Endothelial cell of umbilical vein (primary cell): ENCODE measurements at regions not wholly inside any gene's neighbourhood (a gene's known extent, or its start where the extent isn't known, plus 50 kb on each side); places are given as distances from the start of the nearest gene placed in this dataset.

Experiments used
- BruUV-seq: library from RNA; stranded (reverse); fragments of 400-500 nt; replicated peaks from 2 replicates; lab custom pipeline; 2021; lab: Mats Ljungman, UMichigan
- CTCF ChIA-PET: fragments of 300-600, 350-600 bp; sonication (Branson Sonifier 250); formaldehyde crosslinking; loops from one replicate; lab custom pipeline; 2021; ENCODE audit warnings: antibody characterized with exemption, inconsistent platforms; lab: Charles Lee
- POLR2A ChIA-PET: fragments of 300-600, 350-600 bp; sonication (Branson Sonifier 250); formaldehyde crosslinking; loops from one replicate; lab custom pipeline; 2021; ENCODE audit warnings: antibody characterized with exemption, inconsistent platforms; lab: Charles Lee
- DNase-seq: peaks from one replicate; pipeline ENCODE4 v3.0.0-alpha.2; 2011; ENCODE audit warnings: low read depth, low spot score
- FAIRE-seq: peaks from 2 replicates; lab custom pipeline; 2011; peaks lifted over from hg19 to GRCh38; lab: Jason Lieb, UNC
- H2AFZ ChIP-seq: 2 replicates; pipeline ENCODE4 v1.6.0; 2012; ENCODE audit warnings: low read depth, low read length, control low read depth, inconsistent platforms
- H3K27ac ChIP-seq: 2 replicates; pipeline ENCODE4 v1.5.1; 2011; ENCODE audit warnings: low read depth, mild to moderate bottlenecking, control low read depth, low read length, moderate library complexity; ENCODE audit not compliant: insufficient read depth
- H3K27me3 ChIP-seq, 2 experiments: 2 replicates each; pipeline versions ENCODE4 v1.6.0 to v1.6.1; 2011; ENCODE audit warnings: low read length in 2 of 2, mixed read lengths in 1 of 2; ENCODE audit not compliant: control insufficient read depth in 2 of 2, insufficient read depth in 2 of 2
- H3K36me3 ChIP-seq, 2 experiments: 2 replicates in 1 of 2; 3 replicates in 1 of 2; pipeline ENCODE4 v1.5.1; 2011; ENCODE audit warnings: low read length in 2 of 2, mild to moderate bottlenecking in 1 of 2, moderate library complexity in 1 of 2; ENCODE audit not compliant: control insufficient read depth in 2 of 2, insufficient read depth in 2 of 2; ENCODE audit errors: extremely low read depth in 1 of 2
- H3K4me1 ChIP-seq: 3 replicates; pipeline ENCODE4 v1.5.1; 2011; ENCODE audit warnings: mild to moderate bottlenecking, low read length; ENCODE audit not compliant: control insufficient read depth, insufficient read depth; ENCODE audit errors: extremely low read depth
- H3K4me2 ChIP-seq: 2 replicates; pipeline ENCODE4 v1.6.1; 2011; ENCODE audit warnings: low read length, control low read depth, mixed read lengths; ENCODE audit not compliant: insufficient read depth
- H3K4me3 ChIP-seq, 3 experiments: fragments of 200-600 bp in 1 of 3; sonication (generic), shearing (Covaris generic) in 1 of 3; replicated peaks in 1 of 3; 2 replicates each; pipeline ENCODE4 v1.5.1; 2011 to 2016; ENCODE audit warnings: control low read depth in 3 of 3, low read length in 3 of 3, mild to moderate bottlenecking in 2 of 3, inconsistent platforms in 1 of 3, low read depth in 1 of 3, moderate library complexity in 1 of 3; ENCODE audit not compliant: insufficient read depth in 1 of 3
- H3K79me2 ChIP-seq: 2 replicates; pipeline ENCODE4 v1.6.0; 2012; ENCODE audit warnings: low read length, inconsistent platforms; ENCODE audit not compliant: control insufficient read depth, insufficient read depth
- H3K9ac ChIP-seq: replicated peaks from 2 replicates; pipeline ENCODE3; 2011; ENCODE audit warnings: low read length, control low read depth; ENCODE audit not compliant: insufficient read depth; ENCODE audit errors: extremely low read depth
- H3K9me1 ChIP-seq: replicated peaks from 3 replicates; pipeline ENCODE4 v1.6.0; 2011; ENCODE audit warnings: mild to moderate bottlenecking, low read length; ENCODE audit not compliant: control insufficient read depth, insufficient read depth; ENCODE audit errors: extremely low read depth
- H3K9me3 ChIP-seq: replicated peaks from 2 replicates; pipeline ENCODE4 v1.5.1; 2012; ENCODE audit warnings: low read length, inconsistent platforms; ENCODE audit not compliant: control insufficient read depth, insufficient read depth
- H4K20me1 ChIP-seq: replicated peaks from 2 replicates; pipeline ENCODE3; 2011; ENCODE audit warnings: mild to moderate bottlenecking, low read length; ENCODE audit not compliant: control insufficient read depth, insufficient read depth; ENCODE audit errors: extremely low read depth
- EZH2 ChIP-seq: IDR thresholded peaks from 2 replicates; pipeline ENCODE4 v1.6.1; 2012; ENCODE audit warnings: borderline replicate concordance, low read depth, mild to moderate bottlenecking, moderate library complexity, low read length, inconsistent platforms; ENCODE audit not compliant: severe bottlenecking
- FOS ChIP-seq: IDR thresholded peaks from 2 replicates; pipeline ENCODE4 v1.6.1; 2011; ENCODE audit warnings: mild to moderate bottlenecking, low read length, moderate library complexity, borderline replicate concordance; ENCODE audit not compliant: insufficient read depth
- GATA2 ChIP-seq: IDR thresholded peaks from 2 replicates; pipeline ENCODE4 v1.7.0; 2011; ENCODE audit warnings: low read depth, mild to moderate bottlenecking, moderate library complexity, mixed read lengths, low read length; ENCODE audit not compliant: insufficient read length, insufficient read depth
- JUN ChIP-seq: IDR thresholded peaks from 2 replicates; pipeline ENCODE4 v1.6.1; 2011; ENCODE audit warnings: borderline replicate concordance, low read depth; ENCODE audit not compliant: insufficient read length, insufficient read depth
- MYC ChIP-seq: IDR thresholded peaks from one replicate; pipeline ENCODE4 v1.6.1; 2011; ENCODE audit warnings: mild to moderate bottlenecking, low read depth, low read length
- POLR2A ChIP-seq: IDR thresholded peaks from 2 replicates; pipeline ENCODE4 v1.6.1; 2012; ENCODE audit warnings: low read depth, mild to moderate bottlenecking, control low read depth, low read length
- POLR2AphosphoS5 ChIP-seq: IDR thresholded peaks from 2 replicates; pipeline ENCODE4 v1.6.1; 2012; ENCODE audit warnings: low read depth, mild to moderate bottlenecking, control low read depth, low read length, moderate library complexity; ENCODE audit not compliant: insufficient read depth
- dilution Hi-C: fragments of 300-500 bp; cut with MboI; formaldehyde crosslinking; loops from one replicate; pipeline ENCODE4 v1.15.0; 2019; ENCODE audit warnings: low sequenced_read_pairs; ENCODE audit not compliant: extremely low pct_ligation_motif_present
- intact Hi-C: fragments of 100-400 bp; cut with micrococcal nuclease; formaldehyde crosslinking; loops from one replicate; pipeline ENCODE4 v1.10.0; 2022
- TF ChIP-seq, protein P1 (sequence below), 2 donors: IDR thresholded peaks; 1 replicate in 1 of 2; 2 replicates in 1 of 2; pipeline ENCODE4 v1.5.1; 2011; ENCODE audit warnings: low read length in 2 of 2, mild to moderate bottlenecking in 2 of 2, moderate library complexity in 2 of 2, control low read depth in 1 of 2, inconsistent platforms in 1 of 2, low read depth in 1 of 2; ENCODE audit not compliant: insufficient read depth in 1 of 2; ENCODE audit errors: extremely low read depth in 1 of 2
- TF ChIP-seq, protein P2 (sequence below): IDR thresholded peaks from 2 replicates; pipeline ENCODE4 v1.6.1; 2011; ENCODE audit not compliant: insufficient read depth, insufficient read length

DNA sequence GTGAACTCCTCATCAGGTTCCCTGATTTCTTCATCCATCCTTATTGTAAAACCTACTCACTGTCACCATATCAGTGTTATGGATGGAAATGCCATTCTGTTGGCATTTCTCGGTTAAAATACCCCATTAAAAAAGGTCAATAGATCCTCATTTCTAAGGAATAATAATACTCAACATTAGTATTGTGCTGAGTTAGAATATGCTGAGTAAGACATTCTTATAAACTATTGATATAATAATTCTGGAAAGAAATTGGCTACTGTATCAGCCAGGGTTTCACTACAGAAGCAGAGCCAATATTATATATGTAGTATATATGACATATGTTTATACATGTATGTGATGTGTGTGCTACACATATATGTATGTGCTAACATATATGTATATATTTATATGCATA is 95.4 kb upstream of the KCNH8 start:
- POLR2A ChIA-PET, result no interaction called here
- Histone ChIP-seq H2AFZ (no peak overlapping the region), H3K4me1 (no peaks in the 10 kb centered on the region), H3K36me3 (no peaks in the 10 kb centered on the region), H3K9me3 (no peaks in the 10 kb centered on the region), H4K20me1 (no peaks in the 10 kb centered on the region), H3K9me1 (no peaks in the 10 kb centered on the region), H3K27me3 (no peaks in the 10 kb centered on the region), H3K4me2 (no peak overlapping the region), H3K4me3 (no peak overlapping the region), H3K9ac (no peak overlapping the region), H3K79me2 (no peaks in the 10 kb centered on the region), H3K27ac (no peak overlapping the region)
- dilution Hi-C loops (no loop called here), intact Hi-C loops (no loop called here)
- CTCF ChIA-PET, result no interaction called here
- FAIRE-seq (no peak), DNase-seq (no peak)
- BruUV-seq, result no TSS peak
- TF ChIP-seq POLR2A, result no peak
- TF ChIP-seq JUN, result no peak
- TF ChIP-seq MYC, result no peak
- TF ChIP-seq, protein P1, sequence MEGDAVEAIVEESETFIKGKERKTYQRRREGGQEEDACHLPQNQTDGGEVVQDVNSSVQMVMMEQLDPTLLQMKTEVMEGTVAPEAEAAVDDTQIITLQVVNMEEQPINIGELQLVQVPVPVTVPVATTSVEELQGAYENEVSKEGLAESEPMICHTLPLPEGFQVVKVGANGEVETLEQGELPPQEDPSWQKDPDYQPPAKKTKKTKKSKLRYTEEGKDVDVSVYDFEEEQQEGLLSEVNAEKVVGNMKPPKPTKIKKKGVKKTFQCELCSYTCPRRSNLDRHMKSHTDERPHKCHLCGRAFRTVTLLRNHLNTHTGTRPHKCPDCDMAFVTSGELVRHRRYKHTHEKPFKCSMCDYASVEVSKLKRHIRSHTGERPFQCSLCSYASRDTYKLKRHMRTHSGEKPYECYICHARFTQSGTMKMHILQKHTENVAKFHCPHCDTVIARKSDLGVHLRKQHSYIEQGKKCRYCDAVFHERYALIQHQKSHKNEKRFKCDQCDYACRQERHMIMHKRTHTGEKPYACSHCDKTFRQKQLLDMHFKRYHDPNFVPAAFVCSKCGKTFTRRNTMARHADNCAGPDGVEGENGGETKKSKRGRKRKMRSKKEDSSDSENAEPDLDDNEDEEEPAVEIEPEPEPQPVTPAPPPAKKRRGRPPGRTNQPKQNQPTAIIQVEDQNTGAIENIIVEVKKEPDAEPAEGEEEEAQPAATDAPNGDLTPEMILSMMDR (IDR thresholded peaks at IDR 0.05; ENCODE audit: extremely low read depth in 1 of 2, insufficient read depth in 1 of 2, low read depth in 1 of 2, low read length in 2 of 2), result no peak
- no peak for TF ChIP-seq FOS
- no peak for TF ChIP-seq GATA2
- TF ChIP-seq POLR2AphosphoS5, result no peak
- TF ChIP-seq, protein P2, sequence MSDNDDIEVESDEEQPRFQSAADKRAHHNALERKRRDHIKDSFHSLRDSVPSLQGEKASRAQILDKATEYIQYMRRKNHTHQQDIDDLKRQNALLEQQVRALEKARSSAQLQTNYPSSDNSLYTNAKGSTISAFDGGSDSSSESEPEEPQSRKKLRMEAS, result no peak
- TF ChIP-seq EZH2, result no peak
